Vagina (tissue), 2 donors: ENCODE measurements at regions not wholly inside any gene's neighbourhood (a gene's known extent, or its start where the extent isn't known, plus 50 kb on each side); places are given as distances from the start of the nearest gene placed in this dataset.

Source experiments
- CTCF ChIP-seq, 3 experiments: fragments of 450-650 bp in 2 of 3; fragments of 200-600 bp in 1 of 3; sonication (generic) in 1 of 3; IDR thresholded peaks; one replicate each; pipeline ENCODE4 v1.5.1; 2017 to 2019; ENCODE audit warnings: antibody characterized with exemption in 3 of 3, mild to moderate bottlenecking in 2 of 3, moderate library complexity in 2 of 3
- POLR2A ChIP-seq, 2 donors: fragments of 450-650 bp; IDR thresholded peaks; one replicate each; pipeline ENCODE4 v1.6.1; 2017; ENCODE audit warnings: antibody characterized with exemption in 2 of 2, mild to moderate bottlenecking in 2 of 2, moderate library complexity in 2 of 2

GRCh38 chr22:49064836-49065235 lies 762.8 kb downstream of the BRD1 start:
- no peak for TF ChIP-seq CTCF (IDR thresholded peaks at IDR 0.05)
- no peak for TF ChIP-seq POLR2A (IDR thresholded peaks at IDR 0.05)
